Ovary (tissue), 7 donors: ENCODE measurements at regions not wholly inside any gene's neighbourhood (a gene's known extent, or its start where the extent isn't known, plus 50 kb on each side); places are given as distances from the start of the nearest gene placed in this dataset.

Source experiments
- DNase-seq, 5 donors: peaks; one replicate each; pipeline ENCODE4 v3.0.0-alpha.2; 2019 to 2020
- H3K27ac ChIP-seq, 2 donors: fragments of 200-600 bp; one replicate each; pipeline versions ENCODE4 v1.5.1 to v1.8.0; 2019 to 2022
- H3K27me3 ChIP-seq: fragments of 200-600 bp; one replicate; pipeline ENCODE4 v1.8.0; 2022
- H3K36me3 ChIP-seq: fragments of 200-600 bp; sonication (generic); one replicate; pipeline ENCODE4 v1.5.1; 2019
- H3K4me1 ChIP-seq: one replicate; pipeline ENCODE4 v1.8.1; 2013; ENCODE audit warnings: mild to moderate bottlenecking, moderate library complexity; ENCODE audit not compliant: insufficient read depth
- H3K4me3 ChIP-seq: fragments of 200-600 bp; sonication (generic); one replicate; pipeline ENCODE4 v1.5.1; 2017
- H3K9me3 ChIP-seq, 2 donors: fragments of 200-600 bp in 1 of 2; sonication (generic) in 1 of 2; one replicate each; pipeline versions ENCODE4 v1.5.1 to v1.8.1; 2013 to 2019; ENCODE audit warnings: mild to moderate bottlenecking in 1 of 2, moderate library complexity in 1 of 2
- EP300 ChIP-seq: sonication (generic); formaldehyde crosslinking; IDR thresholded peaks from one replicate; pipeline ENCODE4 v1.6.1; 2017; ENCODE audit warnings: antibody characterized with exemption
- POLR2A ChIP-seq: fragments of 450-650 bp; IDR thresholded peaks from one replicate; pipeline ENCODE4 v1.6.1; 2017; ENCODE audit warnings: antibody characterized with exemption, mild to moderate bottlenecking, moderate library complexity
- WGBS, 3 donors: extraction: QIAGEN DNeasy Blood & Tissue Kit in 1 of 3; methylation state at CpG; one replicate each; pipeline versions ENCODE4 v1.1.5 to v1.1.7; 2013 to 2017; 5-methylcytosine and 5-hydroxymethylcytosine counted together
- intact Hi-C, 4 donors: fragments of 100-400 bp; cut with DNase I; formaldehyde crosslinking; loops; one replicate each; pipeline versions ENCODE4 v1.11.0 to v1.15.1; 2022 to 2023
- TF ChIP-seq, protein P1 (sequence below), 3 donors: fragments of 450-650 bp in 2 of 3; fragments of 200-600 bp in 1 of 3; IDR thresholded peaks; one replicate each; pipeline versions ENCODE4 v1.5.1 to v1.8.0; 2016 to 2022; ENCODE audit warnings: antibody characterized with exemption in 3 of 3, mild to moderate bottlenecking in 1 of 3
- donor health status: DM: no; HTN: no; CAD: no; lungs with moderate emphysema.
- donor health status: DM: no; HTN: no; CAD: no.
- donor health status: Bipolar disorder and iron deficiency.
- donor health status: DM: no; HTN: no; CAD: no.
- donor health status: DM: yes; HTN: yes; CAD: no.

DNA sequence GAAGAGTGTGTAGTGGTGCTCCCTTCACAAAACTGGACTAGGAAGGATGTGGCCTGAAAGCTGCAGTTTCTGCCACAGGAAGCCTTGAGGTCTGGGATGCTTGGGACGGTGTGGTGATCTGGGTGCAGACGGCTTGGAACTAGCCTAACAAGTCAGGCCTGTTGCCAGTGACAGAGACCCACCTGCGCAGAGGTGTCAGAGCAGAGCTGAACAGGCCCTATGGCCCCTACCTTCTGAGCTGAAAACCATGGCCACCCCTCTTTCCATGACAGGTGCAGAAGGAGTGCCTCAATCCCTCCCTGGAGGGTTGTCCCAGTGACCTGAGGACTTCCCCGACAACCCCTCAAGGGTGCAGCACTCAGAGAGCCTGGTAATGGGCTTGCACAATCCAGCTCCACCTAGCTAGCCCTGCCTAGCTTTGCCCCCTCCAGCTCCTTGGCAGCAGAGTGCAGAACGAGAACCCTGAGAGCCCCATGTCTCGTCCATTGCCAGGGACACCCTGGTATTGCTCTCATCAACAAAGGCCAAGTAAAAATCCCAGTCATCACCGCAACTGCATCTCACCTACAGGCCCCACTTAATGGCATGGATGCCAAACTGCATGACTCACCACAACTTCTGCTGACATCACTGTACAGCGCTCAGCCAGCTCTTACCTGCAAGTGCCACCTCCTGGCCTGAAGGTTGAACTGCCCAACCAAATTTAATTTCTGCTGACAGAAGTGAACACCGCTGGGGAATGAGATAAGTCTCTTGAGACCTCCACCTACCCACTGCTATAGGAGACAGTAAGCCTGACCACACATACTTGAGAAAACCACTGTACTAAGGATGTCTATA lies 563.1 kb downstream of the TFAP2A start:
- H3K4me3 ChIP-seq, result no peak overlapping the region
- no peaks in the 10 kb centered on the region for H3K4me1 ChIP-seq
- H3K9me3 ChIP-seq, result peaks cover 0 to 4% of the 10 kb centered on the region in 2 donors
- no peak overlapping the region for H3K27ac ChIP-seq
- no peaks in the 10 kb centered on the region for H3K27me3 ChIP-seq
- H3K36me3 ChIP-seq, result no peaks in the 10 kb centered on the region
- 74 to 82% (median 76%) methylated on average over 9 of the region's 9 CpGs for WGBS, 3 donors
- TF ChIP-seq EP300 (no peak), POLR2A (no peak)
- TF ChIP-seq, protein P1, sequence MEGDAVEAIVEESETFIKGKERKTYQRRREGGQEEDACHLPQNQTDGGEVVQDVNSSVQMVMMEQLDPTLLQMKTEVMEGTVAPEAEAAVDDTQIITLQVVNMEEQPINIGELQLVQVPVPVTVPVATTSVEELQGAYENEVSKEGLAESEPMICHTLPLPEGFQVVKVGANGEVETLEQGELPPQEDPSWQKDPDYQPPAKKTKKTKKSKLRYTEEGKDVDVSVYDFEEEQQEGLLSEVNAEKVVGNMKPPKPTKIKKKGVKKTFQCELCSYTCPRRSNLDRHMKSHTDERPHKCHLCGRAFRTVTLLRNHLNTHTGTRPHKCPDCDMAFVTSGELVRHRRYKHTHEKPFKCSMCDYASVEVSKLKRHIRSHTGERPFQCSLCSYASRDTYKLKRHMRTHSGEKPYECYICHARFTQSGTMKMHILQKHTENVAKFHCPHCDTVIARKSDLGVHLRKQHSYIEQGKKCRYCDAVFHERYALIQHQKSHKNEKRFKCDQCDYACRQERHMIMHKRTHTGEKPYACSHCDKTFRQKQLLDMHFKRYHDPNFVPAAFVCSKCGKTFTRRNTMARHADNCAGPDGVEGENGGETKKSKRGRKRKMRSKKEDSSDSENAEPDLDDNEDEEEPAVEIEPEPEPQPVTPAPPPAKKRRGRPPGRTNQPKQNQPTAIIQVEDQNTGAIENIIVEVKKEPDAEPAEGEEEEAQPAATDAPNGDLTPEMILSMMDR (IDR thresholded peaks at IDR 0.05), result no peak
- intact Hi-C loops, result no loop called here
- no peak for DNase-seq

DNA sequence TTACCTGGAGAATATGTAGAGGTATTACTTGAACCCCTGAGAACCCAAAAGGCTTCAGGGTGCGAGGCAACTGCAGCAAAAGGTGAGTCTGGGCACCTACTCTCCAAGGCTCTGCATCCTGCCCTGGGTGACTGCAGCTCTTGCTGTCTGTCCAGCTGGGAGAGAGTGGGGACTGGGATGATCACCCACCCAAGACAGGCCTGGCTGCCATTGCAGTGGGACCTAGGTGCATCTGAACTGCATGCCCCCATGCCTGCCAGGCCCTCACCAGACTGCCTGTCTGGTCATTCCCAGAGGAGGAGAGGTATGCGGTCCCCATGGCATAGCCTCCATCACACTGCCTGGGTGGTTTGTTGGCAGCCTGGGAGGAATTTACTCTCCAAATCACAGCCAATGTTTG lies 563.9 kb downstream of the TFAP2A start:
- H3K36me3 ChIP-seq, result no peaks in the 10 kb centered on the region
- no peak overlapping the region for H3K27ac ChIP-seq
- DNase-seq, result no peak
- peaks cover 0 to 4% of the 10 kb centered on the region in 2 donors for H3K9me3 ChIP-seq
- TF ChIP-seq POLR2A (no peak), EP300 (no peak)
- TF ChIP-seq, protein P1 (IDR thresholded peaks at IDR 0.05), result no peak
- WGBS, 3 donors, result 42 to 60% (median 47%) methylated on average over 2 of the region's 2 CpGs
- no peaks in the 10 kb centered on the region for H3K27me3 ChIP-seq
- H3K4me1 ChIP-seq, result no peaks in the 10 kb centered on the region
- H3K4me3 ChIP-seq, result no peak overlapping the region
- intact Hi-C loops, result no loop called here

DNA sequence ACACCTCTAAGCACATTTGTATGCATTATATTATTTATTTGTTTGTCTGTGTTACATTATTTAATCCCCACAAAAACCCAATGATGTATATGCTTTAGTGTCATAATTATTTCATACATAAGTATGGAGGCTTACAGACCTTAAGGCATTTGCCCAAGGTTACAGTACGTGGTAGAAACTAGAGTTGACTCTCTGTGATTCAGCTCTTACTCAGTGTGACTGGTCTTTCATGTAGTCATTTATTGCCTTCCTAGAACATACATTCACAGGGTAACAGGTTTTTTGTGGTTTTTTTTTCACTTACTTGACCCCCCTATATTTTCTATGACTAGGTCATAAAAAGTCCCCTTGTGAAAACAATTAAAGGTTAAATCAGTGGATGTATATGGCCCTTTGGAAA lies 566.8 kb downstream of the TFAP2A start:
- H3K9me3 ChIP-seq, result peaks cover 0 to 4% of the 10 kb centered on the region in 2 donors
- no peaks in the 10 kb centered on the region for H3K4me1 ChIP-seq
- H3K27me3 ChIP-seq, result no peaks in the 10 kb centered on the region
- TF ChIP-seq, protein P1 (IDR thresholded peaks at IDR 0.05), result no peak
- TF ChIP-seq EP300 (no peak), POLR2A (no peak)
- 52 to 75% (median 52%) methylated on average over 1 of the region's 1 CpG for WGBS, 3 donors
- no peak overlapping the region for H3K4me3 ChIP-seq
- H3K36me3 ChIP-seq, result no peaks in the 10 kb centered on the region
- intact Hi-C loops, result no loop called here
- no peak for DNase-seq
- no peak overlapping the region for H3K27ac ChIP-seq

DNA sequence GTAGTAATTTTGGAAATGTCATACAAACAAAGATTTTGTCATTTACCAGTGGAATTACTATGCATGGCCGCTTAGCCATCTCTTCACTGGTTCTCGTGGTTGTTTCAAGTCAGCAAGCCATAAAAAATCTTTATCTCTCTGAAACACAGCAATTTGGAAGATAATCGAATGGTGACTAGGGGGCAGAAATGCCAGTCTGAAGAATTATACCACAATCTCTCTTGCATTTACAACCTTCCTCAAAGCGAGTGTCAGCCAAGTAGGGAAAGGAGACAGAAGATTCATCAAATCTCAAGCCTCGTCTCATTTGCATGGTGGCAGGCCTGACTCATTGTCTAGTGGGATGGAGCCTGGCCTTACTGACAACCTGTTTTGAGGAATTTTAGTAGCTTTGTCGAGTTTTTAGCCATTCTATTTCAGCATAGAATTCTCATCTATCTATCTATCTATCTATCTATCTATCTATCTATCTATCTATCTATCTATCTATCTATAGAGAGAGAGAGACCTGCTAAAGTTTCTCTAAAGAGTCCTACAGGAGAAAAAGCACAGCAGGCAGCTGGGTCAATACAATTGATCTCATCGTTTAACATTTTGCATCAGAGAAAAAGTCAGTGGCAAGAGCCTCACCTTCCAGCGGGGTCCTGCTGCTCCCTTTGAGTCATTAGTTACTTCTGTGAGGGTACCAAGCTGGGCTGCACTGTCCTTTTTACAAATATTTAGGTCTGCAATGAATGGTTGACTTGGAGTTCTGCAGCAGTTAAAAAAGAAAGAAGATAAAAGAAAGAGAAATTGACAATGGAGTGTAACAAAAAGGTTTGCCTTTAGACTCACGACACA lies 572.8 kb downstream of the TFAP2A start:
- Histone ChIP-seq H3K27me3 (no peaks in the 10 kb centered on the region), H3K9me3 (no peaks in the 10 kb centered on the region), H3K27ac (no peak overlapping the region), H3K4me3 (no peak overlapping the region), H3K36me3 (no peaks in the 10 kb centered on the region), H3K4me1 (no peaks in the 10 kb centered on the region)
- WGBS, 3 donors, result 30 to 40% (median 33%) methylated on average over 9 of the region's 9 CpGs
- intact Hi-C loops, result no loop called here
- no peak for TF ChIP-seq EP300
- no peak for TF ChIP-seq POLR2A
- TF ChIP-seq, protein P1 (IDR thresholded peaks at IDR 0.05), result no peak
- DNase-seq, result no peak
